ENCODE measurements at regions not wholly inside any gene's neighbourhood (a gene's known extent, or its start where the extent isn't known, plus 50 kb on each side); places are given as distances from the start of the nearest gene placed in this dataset.

GRCh38 chr2:125491663-125492062 lies 1164.3 kb upstream of the GYPC start:
- no TSS peak for BruUV-seq (replicated peaks)
- Histone ChIP-seq H3K27ac (ENCODE audit: low read depth, low read length, poor library complexity, severe bottlenecking) (no peak overlapping the region), H3K4me3 (ENCODE audit: low read depth, low read length, poor library complexity, severe bottlenecking) (no peak overlapping the region), H3K36me3 (ENCODE audit: insufficient read depth, low read length, poor library complexity, severe bottlenecking) (no peaks in the 10 kb centered on the region), H3K27me3 (replicated peaks; ENCODE audit: insufficient read depth, low read depth, low read length, poor library complexity) (no peaks in the 10 kb centered on the region), H3K9me3 (ENCODE audit: low read depth, low read length, poor library complexity, severe bottlenecking) (peaks cover 20% of the 10 kb centered on the region), H3K4me1 (ENCODE audit: insufficient read depth, low read length, poor library complexity, severe bottlenecking) (no peaks in the 10 kb centered on the region)
- POLR2A ChIA-PET (ENCODE audit: low non-redundant PET): no interaction called here
- intact Hi-C loops (cut with micrococcal nuclease; ENCODE audit: unreplicated experiment): no loop called here
- DNase-seq (ENCODE audit: low spot score): no peak
- TF ChIP-seq EZH2 (IDR thresholded peaks at IDR 0.05; ENCODE audit: borderline replicate concordance, low read depth, low read length, poor library complexity, severe bottlenecking) (no peak), CTCF (conservative IDR thresholded peaks at IDR 0.05; ENCODE audit: low read depth, low read length) (no peak)
- CTCF ChIA-PET: no interaction called here

- intact Hi-C loops (cut with micrococcal nuclease; ENCODE audit: unreplicated experiment): no loop called here
- no peak for TF ChIP-seq CTCF (conservative IDR thresholded peaks at IDR 0.05; ENCODE audit: low read depth, low read length)
- TF ChIP-seq EZH2 (IDR thresholded peaks at IDR 0.05; ENCODE audit: borderline replicate concordance, low read depth, low read length, poor library complexity, severe bottlenecking): no peak
- Histone ChIP-seq H3K4me1 (ENCODE audit: insufficient read depth, low read length, poor library complexity, severe bottlenecking) (no peaks in the 10 kb centered on the region), H3K27me3 (replicated peaks; ENCODE audit: insufficient read depth, low read depth, low read length, poor library complexity) (no peaks in the 10 kb centered on the region), H3K36me3 (ENCODE audit: insufficient read depth, low read length, poor library complexity, severe bottlenecking) (no peaks in the 10 kb centered on the region), H3K4me3 (ENCODE audit: low read depth, low read length, poor library complexity, severe bottlenecking) (no peak overlapping the region), H3K27ac (ENCODE audit: low read depth, low read length, poor library complexity, severe bottlenecking) (no peak overlapping the region), H3K9me3 (ENCODE audit: low read depth, low read length, poor library complexity, severe bottlenecking) (peaks cover 4% of the 10 kb centered on the region)
- no TSS peak for BruUV-seq (replicated peaks)
- ChIA-PET CTCF (no interaction called here), POLR2A (ENCODE audit: low non-redundant PET) (no interaction called here)
- no peak for DNase-seq (ENCODE audit: low spot score)
Measured at GRCh38 chr2:125512313-125512712, 1143.6 kb upstream of the GYPC start.

GRCh38 chr2:125516496-125517109 lies 1139.4 kb upstream of the GYPC start:
- no TSS peak for BruUV-seq (replicated peaks)
- intact Hi-C loops (cut with micrococcal nuclease; ENCODE audit: unreplicated experiment): no loop called here
- H3K27me3 ChIP-seq (replicated peaks; ENCODE audit: insufficient read depth, low read depth, low read length, poor library complexity): no peaks in the 10 kb centered on the region
- no peaks in the 10 kb centered on the region for H3K4me1 ChIP-seq (ENCODE audit: insufficient read depth, low read length, poor library complexity, severe bottlenecking)
- no peak overlapping the region for H3K4me3 ChIP-seq (ENCODE audit: low read depth, low read length, poor library complexity, severe bottlenecking)
- POLR2A ChIA-PET (ENCODE audit: low non-redundant PET): no interaction called here
- CTCF ChIA-PET: no interaction called here
- no peak for TF ChIP-seq EZH2 (IDR thresholded peaks at IDR 0.05; ENCODE audit: borderline replicate concordance, low read depth, low read length, poor library complexity, severe bottlenecking)
- TF ChIP-seq CTCF (conservative IDR thresholded peaks at IDR 0.05; ENCODE audit: low read depth, low read length): peak; percentile 62
- no peaks in the 10 kb centered on the region for H3K36me3 ChIP-seq (ENCODE audit: insufficient read depth, low read length, poor library complexity, severe bottlenecking)
- H3K9me3 ChIP-seq (ENCODE audit: low read depth, low read length, poor library complexity, severe bottlenecking): no peaks in the 10 kb centered on the region
- peak; percentile 18 for DNase-seq (ENCODE audit: low spot score)
- H3K27ac ChIP-seq (ENCODE audit: low read depth, low read length, poor library complexity, severe bottlenecking): no peak overlapping the region
